GM12878 (cell line): ENCODE measurements at regions not wholly inside any gene's neighbourhood (a gene's known extent, or its start where the extent isn't known, plus 50 kb on each side); places are given as distances from the start of the nearest gene placed in this dataset.

Source experiments
- ATAC-seq: fragments of 200-7000 bp; cut with Tn5 transposase; 3 replicates; pipeline ENCODE4 v1.9.1; 2020; ENCODE audit warnings: mild to moderate bottlenecking, moderate library complexity
- BruUV-seq: library from RNA; stranded (reverse); fragments of 400-500 nt; replicated peaks from 2 replicates; lab custom pipeline; 2021; lab: Mats Ljungman, UMichigan
- CTCF ChIA-PET: fragments of 300-600 bp; sonication (Branson Sonifier 250); formaldehyde crosslinking; extraction: SDS; loops from one replicate; lab custom pipeline; 2021; ENCODE audit warnings: inconsistent platforms; lab: Yijun Ruan, JAX
- POLR2A ChIA-PET: fragments of 350-600 bp; formaldehyde crosslinking; extraction: SDS; loops from one replicate; lab custom pipeline; 2021; ENCODE audit warnings: inconsistent platforms; lab: Charles Lee
- RAD21 ChIA-PET: fragments of 300-600 bp; sonication (Branson Sonifier 250); formaldehyde crosslinking; loops from one replicate; lab custom pipeline; 2023; ENCODE audit warnings: antibody characterized with exemption; ENCODE audit not compliant: unreplicated experiment; lab: Charles Lee
- SMC1A ChIA-PET: fragments of 300-600 bp; sonication (Branson Sonifier 250); formaldehyde crosslinking; loops from one replicate; lab custom pipeline; 2023; ENCODE audit not compliant: unreplicated experiment, uncharacterized antibody; lab: Charles Lee
- DNase-seq: peaks from one replicate; pipeline ENCODE4 v3.0.0-alpha.2; 2011; ENCODE audit warnings: low read depth, low spot score
- FAIRE-seq: peaks from 3 replicates; lab custom pipeline; 2011; peaks lifted over from hg19 to GRCh38; lab: Jason Lieb, UNC
- H2AFZ ChIP-seq: 2 replicates; pipeline ENCODE4 v1.6.0; 2011; ENCODE audit warnings: low read depth, low read length, control low read depth; ENCODE audit not compliant: control insufficient read depth
- H3K27ac ChIP-seq: 2 replicates; pipeline ENCODE4 v1.5.1; 2011; ENCODE audit warnings: control low read depth; ENCODE audit not compliant: control insufficient read depth, insufficient read depth
- H3K27me3 ChIP-seq, 2 experiments: replicated peaks in 1 of 2; 2 replicates each; pipeline versions ENCODE4 v1.6.0 to v1.6.1; 2011; ENCODE audit warnings: low read length in 1 of 2; ENCODE audit not compliant: control insufficient read depth in 2 of 2, insufficient read depth in 2 of 2
- H3K36me3 ChIP-seq, 2 experiments: 2 replicates each; pipeline ENCODE4 v1.5.1; 2011; ENCODE audit warnings: low read length in 1 of 2; ENCODE audit not compliant: control insufficient read depth in 2 of 2, insufficient read depth in 2 of 2
- H3K4me1 ChIP-seq: 2 replicates; pipeline ENCODE4 v1.6.1; 2011; ENCODE audit warnings: mild to moderate bottlenecking, low read length, moderate library complexity, mixed read lengths; ENCODE audit not compliant: control insufficient read depth, insufficient read depth
- H3K4me2 ChIP-seq: 2 replicates; pipeline ENCODE4 v1.6.0; 2011; ENCODE audit warnings: control low read depth; ENCODE audit not compliant: control insufficient read depth, insufficient read depth
- H3K4me3 ChIP-seq: fragments of 200-600 bp; sonication (generic); 2 replicates; pipeline ENCODE4 v1.5.1; 2016
- H3K79me2 ChIP-seq: 2 replicates; pipeline ENCODE4 v1.6.0; 2011; ENCODE audit warnings: low read length; ENCODE audit not compliant: control insufficient read depth, insufficient read depth
- H3K9ac ChIP-seq: 2 replicates; pipeline ENCODE4 v1.8.0; 2011; ENCODE audit warnings: low read length, control low read depth, mixed read lengths; ENCODE audit not compliant: control insufficient read depth, insufficient read depth
- H3K9me3 ChIP-seq: replicated peaks from 3 replicates; pipeline ENCODE4 v1.5.1; 2011; ENCODE audit warnings: mild to moderate bottlenecking, low read length; ENCODE audit not compliant: control insufficient read depth, insufficient read depth
- H4K20me1 ChIP-seq: 2 replicates; pipeline ENCODE4 v1.6.0; 2011; ENCODE audit not compliant: control insufficient read depth, insufficient read depth
- BCL3 ChIP-seq: IDR thresholded peaks from 2 replicates; pipeline ENCODE4 v1.6.1; 2011; ENCODE audit warnings: borderline replicate concordance, low read depth, mild to moderate bottlenecking, moderate library complexity, low read length; ENCODE audit not compliant: insufficient read depth, poor library complexity, severe bottlenecking
- BRCA1 ChIP-seq: IDR thresholded peaks from 2 replicates; pipeline ENCODE4 v1.6.1; 2011; ENCODE audit warnings: low read depth, low read length, improper control_type of control experiment
- CBFB ChIP-seq: IDR thresholded peaks from 2 replicates; pipeline ENCODE4 v1.6.1; 2016; ENCODE audit warnings: antibody characterized with exemption, low read depth
- CBX3 ChIP-seq: fragments of 200-600 bp; sonication (generic); IDR thresholded peaks from 2 replicates; pipeline ENCODE4 v1.6.1; 2016; ENCODE audit warnings: low read depth, borderline replicate concordance
- CBX5 ChIP-seq: sonication (generic); IDR thresholded peaks from 2 replicates; pipeline ENCODE4 v1.6.1; 2016; ENCODE audit warnings: low read depth, moderate library complexity, mild to moderate bottlenecking, inconsistent platforms
- E2F8 ChIP-seq: fragments of 450-650 bp; IDR thresholded peaks from 2 replicates; pipeline ENCODE4 v1.6.1; 2018; ENCODE audit warnings: mild to moderate bottlenecking, low read depth, moderate library complexity; ENCODE audit not compliant: partially characterized antibody
- EP300 ChIP-seq, 2 experiments: fragments of 150-350 bp in 1 of 2; IDR thresholded peaks; 2 replicates each; pipeline ENCODE4 v1.6.1; 2011 to 2012; ENCODE audit warnings: low read depth in 2 of 2, low read length in 2 of 2, borderline replicate concordance in 1 of 2, improper control_type of control experiment in 1 of 2, inconsistent platforms in 1 of 2; ENCODE audit not compliant: control insufficient read depth in 1 of 2
- HDAC2 ChIP-seq: fragments of 200-600 bp; sonication (generic); IDR thresholded peaks from 2 replicates; pipeline ENCODE4 v1.6.1; 2017
- KAT2A ChIP-seq: conservative IDR thresholded peaks from 2 replicates; pipeline ENCODE4 v1.6.1; 2011; ENCODE audit warnings: low read depth, low read length; ENCODE audit not compliant: control insufficient read depth
- MTA3 ChIP-seq: IDR thresholded peaks from 2 replicates; pipeline ENCODE4 v1.6.1; 2012; ENCODE audit warnings: low read length, inconsistent platforms, borderline replicate concordance
- PAX5 ChIP-seq: IDR thresholded peaks from 2 replicates; pipeline ENCODE4 v1.6.1; 2011; ENCODE audit warnings: low read depth, low read length, borderline replicate concordance
- PAX8 ChIP-seq: fragments of 450-650 bp; IDR thresholded peaks from 2 replicates; pipeline ENCODE4 v1.6.1; 2017; ENCODE audit warnings: mild to moderate bottlenecking, moderate library complexity
- POLR2A ChIP-seq: IDR thresholded peaks from 2 replicates; pipeline ENCODE4 v1.6.1; 2011; ENCODE audit warnings: low read depth, mild to moderate bottlenecking, low read length
- POLR2AphosphoS5 ChIP-seq: IDR thresholded peaks from 2 replicates; pipeline ENCODE4 v1.6.1; 2011; ENCODE audit warnings: mild to moderate bottlenecking, low read length, inconsistent platforms
- RAD51 ChIP-seq: fragments of 450-650 bp; IDR thresholded peaks from 2 replicates; pipeline ENCODE4 v1.6.1; 2016; ENCODE audit warnings: moderate library complexity, mild to moderate bottlenecking, inconsistent platforms
- RELA ChIP-seq: fragments of 450-650 bp; IDR thresholded peaks from 2 replicates; pipeline ENCODE4 v1.8.0; 2014; ENCODE audit warnings: borderline replicate concordance; ENCODE audit not compliant: partially characterized antibody
- USF2 ChIP-seq: IDR thresholded peaks from 2 replicates; pipeline ENCODE4 v1.6.1; 2011; ENCODE audit warnings: low read depth, low read length, improper control_type of control experiment, borderline replicate concordance
- ZNF274 ChIP-seq: IDR thresholded peaks from one replicate; pipeline ENCODE4 v1.8.0; 2011; ENCODE audit not compliant: insufficient read length, insufficient read depth
- ZNF384 ChIP-seq: IDR thresholded peaks from 2 replicates; pipeline ENCODE4 v1.6.1; 2012; ENCODE audit warnings: low read depth, mild to moderate bottlenecking, low read length, improper control_type of control experiment, borderline replicate concordance
- ZNF622 ChIP-seq: fragments of 450-650 bp; IDR thresholded peaks from 2 replicates; pipeline ENCODE4 v1.6.1; 2017; ENCODE audit warnings: mild to moderate bottlenecking, inconsistent platforms
- ZZZ3 ChIP-seq: IDR thresholded peaks from 2 replicates; pipeline ENCODE4 v1.6.1; 2011; ENCODE audit warnings: low read depth; ENCODE audit not compliant: control insufficient read depth, insufficient read length
- whole genome bisulfite sequencing: methylation state at CpG from one replicate; pipeline ENCODE4 v1.1.6; 2016; ENCODE audit warnings: low lambda C conversion rate; ENCODE audit not compliant: insufficient replicate concordance, insufficient coverage; ENCODE audit errors: missing lambda C conversion rate; 5-methylcytosine and 5-hydroxymethylcytosine counted together
- in situ Hi-C: fragments of 300-500 bp; cut with MboI; formaldehyde crosslinking; loops from 9 replicates; pipeline ENCODE4 v1.14.3; 2018; ENCODE audit warnings: mixed read lengths
- intact Hi-C: fragments of 100-400 bp; cut with micrococcal nuclease; formaldehyde crosslinking; loops from one replicate; pipeline ENCODE4 v1.14.2; 2022; ENCODE audit not compliant: unreplicated experiment
- TF ChIP-seq, protein P1 (sequence below): IDR thresholded peaks from 2 replicates; pipeline ENCODE4 v1.6.1; 2012; ENCODE audit warnings: low read depth, low read length, improper control_type of control experiment

- TF ChIP-seq USF2: no peak
- TF ChIP-seq POLR2AphosphoS5: no peak
- TF ChIP-seq CBFB: no peak
- TF ChIP-seq ZNF384: no peak
- no peak for TF ChIP-seq KAT2A
- no peak for TF ChIP-seq HDAC2
- no peak for TF ChIP-seq E2F8
- no peak for TF ChIP-seq ZNF274
- TF ChIP-seq CBX3: no peak
- TF ChIP-seq RELA: no peak
- no peak for TF ChIP-seq EP300 (IDR thresholded peaks at IDR 0.05; ENCODE audit: borderline replicate concordance in 1 of 2, control insufficient read depth in 1 of 2, low read depth in 2 of 2, low read length in 2 of 2)
Measured at GRCh38 chr9:78620764-78621163, 323.8 kb downstream of the PSAT1 start (continued).

GRCh38 chr9:78622126-78622525 is 325.2 kb downstream of the PSAT1 start:
- ChIA-PET POLR2A (no interaction called here), RAD21 (no interaction called here), SMC1A (no interaction called here), CTCF (no interaction called here)
- H3K4me2 ChIP-seq: no peak overlapping the region
- WGBS: 14% methylated on average over 2 of the region's 2 CpGs
- no peak overlapping the region for H2AFZ ChIP-seq
- H3K4me3 ChIP-seq: no peak overlapping the region
- H4K20me1 ChIP-seq: no peaks in the 10 kb centered on the region
- ATAC-seq: no peak
- H3K27ac ChIP-seq: no peak overlapping the region
- intact Hi-C loops: no loop called here
- no TSS peak for BruUV-seq
- in situ Hi-C loops: no loop called here
- no peak overlapping the region for H3K9ac ChIP-seq
- H3K36me3 ChIP-seq: no peaks in the 10 kb centered on the region
- H3K4me1 ChIP-seq: no peaks in the 10 kb centered on the region
- no peaks in the 10 kb centered on the region for H3K9me3 ChIP-seq
- H3K27me3 ChIP-seq: no peaks in the 10 kb centered on the region
- no peak for DNase-seq
- FAIRE-seq: no peak
- H3K79me2 ChIP-seq: no peaks in the 10 kb centered on the region
- no peak for TF ChIP-seq BCL3
- TF ChIP-seq, protein P1, sequence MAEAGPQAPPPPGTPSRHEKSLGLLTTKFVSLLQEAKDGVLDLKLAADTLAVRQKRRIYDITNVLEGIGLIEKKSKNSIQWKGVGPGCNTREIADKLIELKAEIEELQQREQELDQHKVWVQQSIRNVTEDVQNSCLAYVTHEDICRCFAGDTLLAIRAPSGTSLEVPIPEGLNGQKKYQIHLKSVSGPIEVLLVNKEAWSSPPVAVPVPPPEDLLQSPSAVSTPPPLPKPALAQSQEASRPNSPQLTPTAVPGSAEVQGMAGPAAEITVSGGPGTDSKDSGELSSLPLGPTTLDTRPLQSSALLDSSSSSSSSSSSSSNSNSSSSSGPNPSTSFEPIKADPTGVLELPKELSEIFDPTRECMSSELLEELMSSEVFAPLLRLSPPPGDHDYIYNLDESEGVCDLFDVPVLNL: no peak
- TF ChIP-seq PAX5: no peak
- no peak for TF ChIP-seq ZZZ3
- TF ChIP-seq POLR2A: no peak
- no peak for TF ChIP-seq CBX5
- no peak for TF ChIP-seq RAD51
- no peak for TF ChIP-seq MTA3
- no peak for TF ChIP-seq BRCA1
- TF ChIP-seq ZNF622: no peak
- TF ChIP-seq PAX8: no peak
